Stimulated activated CD4-positive, alpha-beta T cell treated with anti-CD3 and anti-CD28 coated beads, Interleukin-4, amount 100 ng/mL, for 4 hours (primary cell): ENCODE measurements at regions not wholly inside any gene's neighbourhood (a gene's known extent, or its start where the extent isn't known, plus 50 kb on each side); places are given as distances from the start of the nearest gene placed in this dataset.
"Not testable (repeated sequence)": the region's sequence is repeated elsewhere in the genome, so short reads cannot be mapped to it uniquely, and the experiment has no call there.

Experiments
- DNase-seq, 2 experiments: peaks; one replicate each; pipeline ENCODE4 v3.0.0-alpha.2; 2020

GRCh38 chr16:18146601-18147142 is 189.9 kb downstream of the NPIPA8 start:
- DNase-seq, result not testable (repeated sequence)

- not testable (repeated sequence) for DNase-seq
Measured at GRCh38 chr16:18142066-18142465, 194.5 kb downstream of the NPIPA8 start.

GRCh38 chr16:18136288-18136687 is 200.2 kb downstream of the NPIPA8 start:
- DNase-seq, result not testable (repeated sequence)

GRCh38 chr16:18135024-18135423 is 201.5 kb downstream of the NPIPA8 start:
- DNase-seq, result not testable (repeated sequence)

GRCh38 chr16:18131587-18131986 is 204.9 kb downstream of the NPIPA8 start:
- DNase-seq, result not testable (repeated sequence)

- not testable (repeated sequence) for DNase-seq
Measured at GRCh38 chr16:18130478-18131120, 205.9 kb downstream of the NPIPA8 start.

- not testable (repeated sequence) for DNase-seq
Measured at GRCh38 chr16:18127033-18127432, 209.5 kb downstream of the NPIPA8 start.

- DNase-seq, result not testable (repeated sequence)
Measured at GRCh38 chr16:18119092-18119491, 217.4 kb downstream of the NPIPA8 start.

GRCh38 chr16:18118684-18119083 is 217.9 kb downstream of the NPIPA8 start:
- not testable (repeated sequence) for DNase-seq

GRCh38 chr16:18118071-18118470 is 218.5 kb downstream of the NPIPA8 start:
- DNase-seq, result not testable (repeated sequence)

GRCh38 chr16:18104412-18104811 is 232.1 kb downstream of the NPIPA8 start:
- not testable (repeated sequence) for DNase-seq

GRCh38 chr16:18101077-18101476 is 235.5 kb downstream of the NPIPA8 start:
- DNase-seq, result not testable (repeated sequence)

- not testable (repeated sequence) for DNase-seq
Measured at GRCh38 chr16:18092605-18093004, 243.9 kb downstream of the NPIPA8 start.

- not testable (repeated sequence) for DNase-seq
Measured at GRCh38 chr16:18080658-18081363, 255.7 kb downstream of the NPIPA8 start.

GRCh38 chr16:18077910-18078309 is 258.6 kb downstream of the NPIPA8 start:
- DNase-seq, result not testable (repeated sequence)

GRCh38 chr16:18072161-18072560 is 264.4 kb downstream of the NPIPA8 start:
- DNase-seq, result no peak

GRCh38 chr16:18069683-18070082 is 266.9 kb downstream of the NPIPA8 start:
- DNase-seq, result no peak

GRCh38 chr16:18068477-18068876 is 268.1 kb downstream of the NPIPA8 start:
- no peak for DNase-seq

- DNase-seq, result no peak
Measured at GRCh38 chr16:18062713-18063112, 273.8 kb downstream of the NPIPA8 start.

- DNase-seq, result no peak
Measured at GRCh38 chr16:18060351-18060750, 276.2 kb downstream of the NPIPA8 start.

GRCh38 chr16:18059577-18059976 is 277.0 kb downstream of the NPIPA8 start:
- DNase-seq, result no peak

- no peak for DNase-seq
Measured at GRCh38 chr16:18059089-18059488, 277.4 kb downstream of the NPIPA8 start.

- no peak for DNase-seq
Measured at GRCh38 chr16:18055411-18055916, 281.1 kb downstream of the NPIPA8 start.

GRCh38 chr16:18050777-18051176 is 285.8 kb downstream of the NPIPA8 start:
- DNase-seq, result no peak
